ENCODE measurements at regions not wholly inside any gene's neighbourhood (a gene's known extent, or its start where the extent isn't known, plus 50 kb on each side); places are given as distances from the start of the nearest gene placed in this dataset.
A peak's percentile ranks its signal among the peaks of the same experiment; 100 is the strongest.

GRCh38 chr5:82349652-82350051, 71.5 kb upstream of the RPS23 start (continued):
- TF ChIP-seq REST (IDR thresholded peaks at IDR 0.05; ENCODE audit: borderline replicate concordance) (peak; percentile 4; the same call in 1 of the 2 replicates), REST (CRISPR knock-in tag; IDR thresholded peaks at IDR 0.05; ENCODE audit: low read depth) (no peak), TSHZ1 (CRISPR knock-in tag; IDR thresholded peaks at IDR 0.05) (no peak), CREB3 (tag; conservative IDR thresholded peaks at IDR 0.05; ENCODE audit: low read depth) (no peak), NFIC (IDR thresholded peaks at IDR 0.05) (no peak), SMC3 (conservative IDR thresholded peaks at IDR 0.05; ENCODE audit: insufficient read depth, low read depth, low read length) (peak; percentile 32; the same call in 1 of the 2 replicates)
